ENCODE measurements at regions not wholly inside any gene's neighbourhood (a gene's known extent, or its start where the extent isn't known, plus 50 kb on each side); places are given as distances from the start of the nearest gene placed in this dataset.
"Not testable (repeated sequence)": the region's sequence is repeated elsewhere in the genome, so short reads cannot be mapped to it uniquely, and the experiment has no call there.

GRCh38 chr2:52473526-52473925 is 1294.1 kb upstream of the CHAC2 start:
- dilution Hi-C loops (cut with MboI; ENCODE audit: extremely low pct_ligation_motif_present, low sequenced_read_pairs), result no loop called here
- H3K27me3 ChIP-seq (ENCODE audit: control insufficient read depth, extremely low read depth, insufficient read depth, low read length), result no peaks in the 10 kb centered on the region
- no peak for FAIRE-seq
- H3K36me3 ChIP-seq (ENCODE audit: control insufficient read depth in 2 of 2, extremely low read depth in 1 of 2, insufficient read depth in 2 of 2, low read length in 2 of 2), result no peaks in the 10 kb centered on the region
- no peaks in the 10 kb centered on the region for H3K79me2 ChIP-seq (ENCODE audit: control insufficient read depth, insufficient read depth, low read length)
- H4K20me1 ChIP-seq (ENCODE audit: control insufficient read depth, extremely low read depth, insufficient read depth, low read length), result no peaks in the 10 kb centered on the region
- no peaks in the 10 kb centered on the region for H3K9me3 ChIP-seq (ENCODE audit: control insufficient read depth, low read depth, low read length)
- H3K9me1 ChIP-seq (ENCODE audit: control insufficient read depth, extremely low read depth, insufficient read depth, low read length), result no peaks in the 10 kb centered on the region
- no peak overlapping the region for H3K4me2 ChIP-seq (ENCODE audit: control insufficient read depth, extremely low read depth, insufficient read depth, low read depth, low read length)
- no peaks in the 10 kb centered on the region for H3K4me1 ChIP-seq (ENCODE audit: control insufficient read depth, extremely low read depth, insufficient read depth, low read length)
- TF ChIP-seq EZH2 (IDR thresholded peaks at IDR 0.05; ENCODE audit: low read length), result no peak
- TF ChIP-seq CTCF (optimal IDR thresholded peaks at IDR 0.05 in 1 of 3, IDR thresholded peaks at IDR 0.05 in 1 of 3, conservative IDR thresholded peaks at IDR 0.05 in 1 of 3; ENCODE audit: extremely low read depth in 1 of 3, insufficient read depth in 2 of 3, low read length in 3 of 3), result no peak
- no peak overlapping the region for H3K9ac ChIP-seq (ENCODE audit: control insufficient read depth, extremely low read depth, insufficient read depth, low read length)
- no peak overlapping the region for H3K27ac ChIP-seq (ENCODE audit: control insufficient read depth, insufficient read depth, low read length)
- DNase-seq (ENCODE audit: low read depth, low spot score), result no peak
- H3K4me3 ChIP-seq (ENCODE audit: control insufficient read depth in 2 of 3, extremely low read depth in 1 of 3, insufficient read depth in 2 of 3, low read depth in 1 of 3, low read length in 3 of 3), result no peak overlapping the region
- no peak overlapping the region for H2AFZ ChIP-seq (ENCODE audit: control insufficient read depth, low read length)

GRCh38 chr2:52470457-52470856 is 1297.1 kb upstream of the CHAC2 start:
- H3K9ac ChIP-seq (ENCODE audit: control insufficient read depth, extremely low read depth, insufficient read depth, low read length); H3K4me1 ChIP-seq (ENCODE audit: control insufficient read depth, extremely low read depth, insufficient read depth, low read length); H3K27ac ChIP-seq (ENCODE audit: control insufficient read depth, insufficient read depth, low read length); H3K9me1 ChIP-seq (ENCODE audit: control insufficient read depth, extremely low read depth, insufficient read depth, low read length); H4K20me1 ChIP-seq (ENCODE audit: control insufficient read depth, extremely low read depth, insufficient read depth, low read length); H2AFZ ChIP-seq (ENCODE audit: control insufficient read depth, low read length); DNase-seq (ENCODE audit: low read depth, low spot score); dilution Hi-C loops (cut with MboI; ENCODE audit: extremely low pct_ligation_motif_present, low sequenced_read_pairs); H3K79me2 ChIP-seq (ENCODE audit: control insufficient read depth, insufficient read depth, low read length); H3K4me2 ChIP-seq (ENCODE audit: control insufficient read depth, extremely low read depth, insufficient read depth, low read depth, low read length); FAIRE-seq; H3K36me3 ChIP-seq (ENCODE audit: control insufficient read depth in 2 of 2, extremely low read depth in 1 of 2, insufficient read depth in 2 of 2, low read length in 2 of 2); H3K9me3 ChIP-seq (ENCODE audit: control insufficient read depth, low read depth, low read length); H3K27me3 ChIP-seq (ENCODE audit: control insufficient read depth, extremely low read depth, insufficient read depth, low read length); H3K4me3 ChIP-seq (ENCODE audit: control insufficient read depth in 2 of 3, extremely low read depth in 1 of 3, insufficient read depth in 2 of 3, low read depth in 1 of 3, low read length in 3 of 3): not testable (repeated sequence)

- H3K36me3 ChIP-seq (ENCODE audit: control insufficient read depth in 2 of 2, extremely low read depth in 1 of 2, insufficient read depth in 2 of 2, low read length in 2 of 2), result no peaks in the 10 kb centered on the region
- no peak overlapping the region for H3K4me3 ChIP-seq (ENCODE audit: control insufficient read depth in 2 of 3, extremely low read depth in 1 of 3, insufficient read depth in 2 of 3, low read depth in 1 of 3, low read length in 3 of 3)
- H3K9me1 ChIP-seq (ENCODE audit: control insufficient read depth, extremely low read depth, insufficient read depth, low read length), result no peaks in the 10 kb centered on the region
- no peak overlapping the region for H3K27ac ChIP-seq (ENCODE audit: control insufficient read depth, insufficient read depth, low read length)
- no peaks in the 10 kb centered on the region for H3K9me3 ChIP-seq (ENCODE audit: control insufficient read depth, low read depth, low read length)
- H3K9ac ChIP-seq (ENCODE audit: control insufficient read depth, extremely low read depth, insufficient read depth, low read length), result no peak overlapping the region
- FAIRE-seq, result no peak
- DNase-seq (ENCODE audit: low read depth, low spot score), result no peak
- H3K4me1 ChIP-seq (ENCODE audit: control insufficient read depth, extremely low read depth, insufficient read depth, low read length), result no peaks in the 10 kb centered on the region
- no peaks in the 10 kb centered on the region for H3K79me2 ChIP-seq (ENCODE audit: control insufficient read depth, insufficient read depth, low read length)
- H3K4me2 ChIP-seq (ENCODE audit: control insufficient read depth, extremely low read depth, insufficient read depth, low read depth, low read length), result no peak overlapping the region
- TF ChIP-seq CTCF (optimal IDR thresholded peaks at IDR 0.05 in 1 of 3, IDR thresholded peaks at IDR 0.05 in 1 of 3, conservative IDR thresholded peaks at IDR 0.05 in 1 of 3; ENCODE audit: extremely low read depth in 1 of 3, insufficient read depth in 2 of 3, low read length in 3 of 3), result no peak
- no peak for TF ChIP-seq EZH2 (IDR thresholded peaks at IDR 0.05; ENCODE audit: low read length)
- H2AFZ ChIP-seq (ENCODE audit: control insufficient read depth, low read length), result no peak overlapping the region
- dilution Hi-C loops (cut with MboI; ENCODE audit: extremely low pct_ligation_motif_present, low sequenced_read_pairs), result no loop called here
- H4K20me1 ChIP-seq (ENCODE audit: control insufficient read depth, extremely low read depth, insufficient read depth, low read length), result no peaks in the 10 kb centered on the region
- H3K27me3 ChIP-seq (ENCODE audit: control insufficient read depth, extremely low read depth, insufficient read depth, low read length), result no peaks in the 10 kb centered on the region
Observed at GRCh38 chr2:52467189-52467588, 1300.4 kb upstream of the CHAC2 start.
